ENCODE measurements at regions not wholly inside any gene's neighbourhood (a gene's known extent, or its start where the extent isn't known, plus 50 kb on each side); places are given as distances from the start of the nearest gene placed in this dataset.

DNA sequence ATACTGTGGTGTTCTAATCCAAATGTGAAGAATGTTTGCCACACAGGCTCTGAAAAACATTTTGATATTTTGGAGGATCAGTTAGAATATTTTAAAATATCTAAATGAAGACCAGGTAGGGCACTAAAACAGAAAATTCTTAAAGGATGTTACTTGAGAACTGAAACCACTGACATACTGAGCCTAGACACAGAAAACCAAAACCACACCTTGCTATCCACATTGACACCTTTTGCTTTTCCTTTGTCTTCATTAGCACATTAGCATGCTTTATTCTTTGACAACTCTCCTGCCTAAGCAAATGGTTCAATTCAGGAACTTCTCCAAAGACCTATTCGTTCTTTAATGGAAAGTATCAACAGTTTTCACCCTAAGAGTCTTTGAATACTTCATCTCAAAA lies 835.9 kb upstream of the GRM7 start:
- TF ChIP-seq EZH2 (IDR thresholded peaks at IDR 0.05; ENCODE audit: borderline replicate concordance, low read depth, low read length, severe bottlenecking), result no peak
- TF ChIP-seq, protein P1, sequence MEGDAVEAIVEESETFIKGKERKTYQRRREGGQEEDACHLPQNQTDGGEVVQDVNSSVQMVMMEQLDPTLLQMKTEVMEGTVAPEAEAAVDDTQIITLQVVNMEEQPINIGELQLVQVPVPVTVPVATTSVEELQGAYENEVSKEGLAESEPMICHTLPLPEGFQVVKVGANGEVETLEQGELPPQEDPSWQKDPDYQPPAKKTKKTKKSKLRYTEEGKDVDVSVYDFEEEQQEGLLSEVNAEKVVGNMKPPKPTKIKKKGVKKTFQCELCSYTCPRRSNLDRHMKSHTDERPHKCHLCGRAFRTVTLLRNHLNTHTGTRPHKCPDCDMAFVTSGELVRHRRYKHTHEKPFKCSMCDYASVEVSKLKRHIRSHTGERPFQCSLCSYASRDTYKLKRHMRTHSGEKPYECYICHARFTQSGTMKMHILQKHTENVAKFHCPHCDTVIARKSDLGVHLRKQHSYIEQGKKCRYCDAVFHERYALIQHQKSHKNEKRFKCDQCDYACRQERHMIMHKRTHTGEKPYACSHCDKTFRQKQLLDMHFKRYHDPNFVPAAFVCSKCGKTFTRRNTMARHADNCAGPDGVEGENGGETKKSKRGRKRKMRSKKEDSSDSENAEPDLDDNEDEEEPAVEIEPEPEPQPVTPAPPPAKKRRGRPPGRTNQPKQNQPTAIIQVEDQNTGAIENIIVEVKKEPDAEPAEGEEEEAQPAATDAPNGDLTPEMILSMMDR (IDR thresholded peaks at IDR 0.05; ENCODE audit: extremely low read depth in 1 of 2, insufficient read depth in 1 of 2, low read depth in 1 of 2, low read length in 2 of 2), result no peak
- no peak for TF ChIP-seq POLR2A (IDR thresholded peaks at IDR 0.05; ENCODE audit: low read depth, low read length)
- TF ChIP-seq FOS (IDR thresholded peaks at IDR 0.05; ENCODE audit: borderline replicate concordance, insufficient read depth, low read length), result no peak
- TF ChIP-seq POLR2AphosphoS5 (IDR thresholded peaks at IDR 0.05; ENCODE audit: insufficient read depth, low read depth, low read length), result no peak
- no peak for TF ChIP-seq GATA2 (IDR thresholded peaks at IDR 0.05; ENCODE audit: insufficient read depth, insufficient read length, low read depth, low read length)
- no peak for TF ChIP-seq JUN (IDR thresholded peaks at IDR 0.05; ENCODE audit: borderline replicate concordance, insufficient read depth, insufficient read length, low read depth)
- TF ChIP-seq MYC (IDR thresholded peaks at IDR 0.05; ENCODE audit: low read depth, low read length), result no peak
- TF ChIP-seq, protein P2, sequence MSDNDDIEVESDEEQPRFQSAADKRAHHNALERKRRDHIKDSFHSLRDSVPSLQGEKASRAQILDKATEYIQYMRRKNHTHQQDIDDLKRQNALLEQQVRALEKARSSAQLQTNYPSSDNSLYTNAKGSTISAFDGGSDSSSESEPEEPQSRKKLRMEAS (IDR thresholded peaks at IDR 0.05; ENCODE audit: insufficient read depth, insufficient read length), result no peak

Measured in endothelial cell of umbilical vein (primary cell).